Upper lobe of left lung (tissue), 4 donors: ENCODE measurements at regions not wholly inside any gene's neighbourhood (a gene's known extent, or its start where the extent isn't known, plus 50 kb on each side); places are given as distances from the start of the nearest gene placed in this dataset.

Source experiments
- EP300 ChIP-seq, 4 donors: sonication (generic); formaldehyde crosslinking; IDR thresholded peaks; one replicate each; pipeline ENCODE4 v1.5.1; 2017; ENCODE audit warnings: antibody characterized with exemption in 4 of 4, control low read depth in 2 of 4
- POLR2A ChIP-seq, 4 donors: fragments of 450-650 bp; IDR thresholded peaks; one replicate each; pipeline ENCODE4 v1.5.1; 2016 to 2017; ENCODE audit warnings: antibody characterized with exemption in 4 of 4, mild to moderate bottlenecking in 2 of 4
- TF ChIP-seq, protein P1 (sequence below), 6 experiments: fragments of 450-650 bp in 4 of 6; fragments of 200-600 bp in 2 of 6; sonication (generic) in 2 of 6; IDR thresholded peaks; one replicate each; pipeline ENCODE4 v1.5.1; 2016 to 2019; ENCODE audit warnings: antibody characterized with exemption in 6 of 6

DNA sequence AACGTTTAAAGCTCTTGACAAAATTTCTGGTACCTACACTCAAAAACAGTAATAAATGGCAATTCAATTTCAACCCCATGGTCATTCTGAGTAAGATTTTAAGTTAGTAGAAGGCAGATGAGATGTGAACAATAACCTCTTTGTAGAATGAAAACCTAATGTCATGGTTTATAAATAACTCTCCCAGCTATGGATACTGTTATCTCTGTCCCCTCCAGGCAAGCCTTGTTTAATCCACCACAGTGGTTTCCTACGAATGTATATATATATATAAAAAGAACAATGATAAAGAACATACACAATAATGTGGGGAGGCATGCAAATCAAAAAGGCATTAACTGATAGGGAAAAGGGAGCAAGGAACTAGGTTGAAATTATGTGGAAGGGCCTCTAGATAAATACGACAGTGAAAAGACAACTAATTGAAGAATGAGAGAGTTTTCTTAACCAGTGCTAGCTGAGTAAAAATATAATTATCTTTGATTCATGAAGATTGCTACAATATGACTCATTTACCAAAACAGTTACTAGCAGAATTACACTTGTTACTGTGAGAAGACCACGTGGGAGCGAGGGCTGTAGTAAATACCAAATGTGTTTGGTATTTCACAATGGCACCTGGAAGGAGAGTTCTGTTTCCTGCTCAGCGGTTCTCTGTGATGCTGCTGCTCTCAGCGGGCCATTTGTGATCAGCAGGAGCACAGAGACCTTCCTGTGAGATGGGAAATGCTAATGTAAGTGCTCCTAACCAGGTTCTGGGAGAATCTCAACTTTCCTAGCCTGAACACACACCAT is 173.7 kb downstream of the MBOAT1 start:
- TF ChIP-seq, protein P1, sequence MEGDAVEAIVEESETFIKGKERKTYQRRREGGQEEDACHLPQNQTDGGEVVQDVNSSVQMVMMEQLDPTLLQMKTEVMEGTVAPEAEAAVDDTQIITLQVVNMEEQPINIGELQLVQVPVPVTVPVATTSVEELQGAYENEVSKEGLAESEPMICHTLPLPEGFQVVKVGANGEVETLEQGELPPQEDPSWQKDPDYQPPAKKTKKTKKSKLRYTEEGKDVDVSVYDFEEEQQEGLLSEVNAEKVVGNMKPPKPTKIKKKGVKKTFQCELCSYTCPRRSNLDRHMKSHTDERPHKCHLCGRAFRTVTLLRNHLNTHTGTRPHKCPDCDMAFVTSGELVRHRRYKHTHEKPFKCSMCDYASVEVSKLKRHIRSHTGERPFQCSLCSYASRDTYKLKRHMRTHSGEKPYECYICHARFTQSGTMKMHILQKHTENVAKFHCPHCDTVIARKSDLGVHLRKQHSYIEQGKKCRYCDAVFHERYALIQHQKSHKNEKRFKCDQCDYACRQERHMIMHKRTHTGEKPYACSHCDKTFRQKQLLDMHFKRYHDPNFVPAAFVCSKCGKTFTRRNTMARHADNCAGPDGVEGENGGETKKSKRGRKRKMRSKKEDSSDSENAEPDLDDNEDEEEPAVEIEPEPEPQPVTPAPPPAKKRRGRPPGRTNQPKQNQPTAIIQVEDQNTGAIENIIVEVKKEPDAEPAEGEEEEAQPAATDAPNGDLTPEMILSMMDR (IDR thresholded peaks at IDR 0.05) = no peak
- TF ChIP-seq POLR2A (IDR thresholded peaks at IDR 0.05) (no peak), EP300 (IDR thresholded peaks at IDR 0.05) (no peak)
